Keratinocyte (primary cell): ENCODE measurements at regions not wholly inside any gene's neighbourhood (a gene's known extent, or its start where the extent isn't known, plus 50 kb on each side); places are given as distances from the start of the nearest gene placed in this dataset.
A peak's percentile ranks its signal among the peaks of the same experiment; 100 is the strongest.

Experiments used
- DNase-seq: peaks from one replicate; pipeline ENCODE4 v3.0.0-alpha.2; 2011; ENCODE audit warnings: low read depth, missing footprints, low spot score
- FAIRE-seq: peaks from 2 replicates; lab custom pipeline; 2011; peaks lifted over from hg19 to GRCh38; lab: Jason Lieb, UNC
- H2AFZ ChIP-seq: 2 replicates; pipeline ENCODE4 v1.6.0; 2012; ENCODE audit warnings: low read length, control low read depth, inconsistent platforms; ENCODE audit not compliant: control insufficient read depth
- H3K27ac ChIP-seq: 2 replicates; pipeline ENCODE4 v1.5.1; 2011; ENCODE audit warnings: low read length; ENCODE audit not compliant: control insufficient read depth, insufficient read depth
- H3K27me3 ChIP-seq: 3 replicates; pipeline ENCODE4 v1.6.0; 2011; ENCODE audit warnings: low read length; ENCODE audit not compliant: control insufficient read depth, insufficient read depth; ENCODE audit errors: extremely low read depth
- H3K36me3 ChIP-seq, 2 experiments: 2 replicates in 1 of 2; 3 replicates in 1 of 2; pipeline ENCODE4 v1.5.1; 2011; ENCODE audit warnings: low read length in 2 of 2, mild to moderate bottlenecking in 1 of 2; ENCODE audit not compliant: control insufficient read depth in 2 of 2, insufficient read depth in 2 of 2; ENCODE audit errors: extremely low read depth in 1 of 2
- H3K4me1 ChIP-seq: 3 replicates; pipeline ENCODE4 v1.5.1; 2011; ENCODE audit warnings: low read length; ENCODE audit not compliant: control insufficient read depth, insufficient read depth; ENCODE audit errors: extremely low read depth
- H3K4me2 ChIP-seq: 3 replicates; pipeline ENCODE4 v1.6.0; 2011; ENCODE audit warnings: low read depth, low read length; ENCODE audit not compliant: control insufficient read depth, insufficient read depth; ENCODE audit errors: extremely low read depth
- H3K4me3 ChIP-seq, 3 experiments: fragments of 200-600 bp in 1 of 3; sonication (generic) in 1 of 3; 2 replicates in 2 of 3; 3 replicates in 1 of 3; pipeline ENCODE4 v1.5.1; 2011 to 2016; ENCODE audit warnings: low read length in 3 of 3, mild to moderate bottlenecking in 3 of 3, control low read depth in 2 of 3, inconsistent platforms in 1 of 3, low read depth in 1 of 3, mixed read lengths in 1 of 3, mixed run types in 1 of 3, moderate library complexity in 1 of 3; ENCODE audit not compliant: control insufficient read depth in 2 of 3, insufficient read depth in 2 of 3; ENCODE audit errors: extremely low read depth in 1 of 3
- H3K79me2 ChIP-seq: 2 replicates; pipeline ENCODE4 v1.6.0; 2012; ENCODE audit warnings: low read length; ENCODE audit not compliant: control insufficient read depth, insufficient read depth
- H3K9ac ChIP-seq: 3 replicates; pipeline ENCODE4 v1.6.0; 2011; ENCODE audit warnings: low read length; ENCODE audit not compliant: control insufficient read depth, insufficient read depth; ENCODE audit errors: extremely low read depth
- H3K9me1 ChIP-seq: 3 replicates; pipeline ENCODE4 v1.6.0; 2011; ENCODE audit warnings: low read length; ENCODE audit not compliant: control insufficient read depth, insufficient read depth; ENCODE audit errors: extremely low read depth
- H3K9me3 ChIP-seq: 2 replicates; pipeline ENCODE4 v1.5.1; 2012; ENCODE audit warnings: low read depth, low read length; ENCODE audit not compliant: control insufficient read depth
- H4K20me1 ChIP-seq: 3 replicates; pipeline ENCODE4 v1.6.0; 2011; ENCODE audit warnings: low read length; ENCODE audit not compliant: control insufficient read depth, insufficient read depth; ENCODE audit errors: extremely low read depth
- EZH2 ChIP-seq: IDR thresholded peaks from one replicate; pipeline ENCODE4 v1.6.1; 2012; ENCODE audit warnings: inconsistent platforms, mild to moderate bottlenecking, low read length, moderate library complexity
- dilution Hi-C: fragments of 300-500 bp; cut with MboI; formaldehyde crosslinking; loops from one replicate; pipeline ENCODE4 v1.7.0; 2020; ENCODE audit warnings: low sequenced_read_pairs; ENCODE audit not compliant: extremely low pct_ligation_motif_present
- TF ChIP-seq, protein P1 (sequence below), 3 experiments: IDR thresholded peaks in 1 of 3; conservative IDR thresholded peaks in 1 of 3; optimal IDR thresholded peaks in 1 of 3; 2 replicates in 2 of 3; 3 replicates in 1 of 3; pipeline versions ENCODE3 to v1.5.1; 2011; ENCODE audit warnings: low read length in 3 of 3, mild to moderate bottlenecking in 3 of 3, moderate library complexity in 2 of 3, control low read depth in 1 of 3, inconsistent platforms in 1 of 3; ENCODE audit not compliant: insufficient read depth in 2 of 3; ENCODE audit errors: extremely low read depth in 1 of 3

GRCh38 chr13:89310943-89311672, 1639.9 kb downstream of the SLITRK5 start:
- no peak overlapping the region for H3K9ac ChIP-seq
- no peaks in the 10 kb centered on the region for H3K4me1 ChIP-seq
- no peak for TF ChIP-seq EZH2
- no peak for FAIRE-seq
- dilution Hi-C loops, result no loop called here
- H3K36me3 ChIP-seq, result no peaks in the 10 kb centered on the region
- no peaks in the 10 kb centered on the region for H3K27me3 ChIP-seq
- H3K27ac ChIP-seq, result no peak overlapping the region
- no peak overlapping the region for H3K4me3 ChIP-seq
- H4K20me1 ChIP-seq, result no peaks in the 10 kb centered on the region
- no peaks in the 10 kb centered on the region for H3K9me1 ChIP-seq
- H3K79me2 ChIP-seq, result no peaks in the 10 kb centered on the region
- no peak overlapping the region for H2AFZ ChIP-seq
- H3K9me3 ChIP-seq, result no peaks in the 10 kb centered on the region
- no peak overlapping the region for H3K4me2 ChIP-seq
- DNase-seq, result no peak

DNA sequence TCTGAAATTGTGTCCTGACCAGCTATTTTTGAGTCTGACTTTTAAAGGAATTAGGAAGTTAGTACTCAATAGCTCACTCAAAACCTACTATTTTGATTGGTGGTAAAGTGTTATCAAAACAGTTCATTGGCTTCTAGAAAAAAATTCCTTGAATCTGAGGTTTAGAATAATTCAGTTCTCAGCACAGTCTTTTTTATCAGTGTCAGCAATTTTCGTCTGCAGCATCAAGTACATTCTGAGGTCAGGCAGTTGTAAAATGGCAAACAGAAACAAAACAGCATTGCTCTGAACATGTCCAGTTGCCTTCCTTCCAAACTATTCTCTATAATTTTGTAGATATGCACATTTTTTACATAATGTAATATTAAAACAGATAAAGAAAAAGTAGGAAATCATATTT, 1644.1 kb downstream of the SLITRK5 start:
- H3K27ac ChIP-seq, result no peak overlapping the region
- H2AFZ ChIP-seq, result peak overlapping the region; percentile 13
- no peaks in the 10 kb centered on the region for H3K4me1 ChIP-seq
- no peak for FAIRE-seq
- no peaks in the 10 kb centered on the region for H3K9me1 ChIP-seq
- no peak overlapping the region for H3K9ac ChIP-seq
- H3K4me2 ChIP-seq, result no peak overlapping the region
- H3K4me3 ChIP-seq, result no peak overlapping the region
- no peaks in the 10 kb centered on the region for H4K20me1 ChIP-seq
- H3K79me2 ChIP-seq, result no peaks in the 10 kb centered on the region
- H3K9me3 ChIP-seq, result no peaks in the 10 kb centered on the region
- no peaks in the 10 kb centered on the region for H3K36me3 ChIP-seq
- DNase-seq, result no peak
- no peaks in the 10 kb centered on the region for H3K27me3 ChIP-seq
- dilution Hi-C loops, result no loop called here
- no peak for TF ChIP-seq EZH2
- TF ChIP-seq, protein P1, sequence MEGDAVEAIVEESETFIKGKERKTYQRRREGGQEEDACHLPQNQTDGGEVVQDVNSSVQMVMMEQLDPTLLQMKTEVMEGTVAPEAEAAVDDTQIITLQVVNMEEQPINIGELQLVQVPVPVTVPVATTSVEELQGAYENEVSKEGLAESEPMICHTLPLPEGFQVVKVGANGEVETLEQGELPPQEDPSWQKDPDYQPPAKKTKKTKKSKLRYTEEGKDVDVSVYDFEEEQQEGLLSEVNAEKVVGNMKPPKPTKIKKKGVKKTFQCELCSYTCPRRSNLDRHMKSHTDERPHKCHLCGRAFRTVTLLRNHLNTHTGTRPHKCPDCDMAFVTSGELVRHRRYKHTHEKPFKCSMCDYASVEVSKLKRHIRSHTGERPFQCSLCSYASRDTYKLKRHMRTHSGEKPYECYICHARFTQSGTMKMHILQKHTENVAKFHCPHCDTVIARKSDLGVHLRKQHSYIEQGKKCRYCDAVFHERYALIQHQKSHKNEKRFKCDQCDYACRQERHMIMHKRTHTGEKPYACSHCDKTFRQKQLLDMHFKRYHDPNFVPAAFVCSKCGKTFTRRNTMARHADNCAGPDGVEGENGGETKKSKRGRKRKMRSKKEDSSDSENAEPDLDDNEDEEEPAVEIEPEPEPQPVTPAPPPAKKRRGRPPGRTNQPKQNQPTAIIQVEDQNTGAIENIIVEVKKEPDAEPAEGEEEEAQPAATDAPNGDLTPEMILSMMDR (optimal IDR thresholded peaks at IDR 0.05 in 1 of 3, IDR thresholded peaks at IDR 0.05 in 1 of 3, conservative IDR thresholded peaks at IDR 0.05 in 1 of 3; ENCODE audit: extremely low read depth in 1 of 3, insufficient read depth in 2 of 3, low read length in 3 of 3), result no peak

- H3K9me1 ChIP-seq, result no peaks in the 10 kb centered on the region
- H3K36me3 ChIP-seq, result no peaks in the 10 kb centered on the region
- H3K79me2 ChIP-seq, result no peaks in the 10 kb centered on the region
- no peaks in the 10 kb centered on the region for H3K27me3 ChIP-seq
- H3K4me2 ChIP-seq, result no peak overlapping the region
- dilution Hi-C loops, result no loop called here
- H3K4me1 ChIP-seq, result no peaks in the 10 kb centered on the region
- H4K20me1 ChIP-seq, result no peaks in the 10 kb centered on the region
- no peaks in the 10 kb centered on the region for H3K9me3 ChIP-seq
- H3K27ac ChIP-seq, result no peak overlapping the region
- H2AFZ ChIP-seq, result no peak overlapping the region
- DNase-seq (no peak), FAIRE-seq (no peak)
- H3K9ac ChIP-seq, result no peak overlapping the region
- TF ChIP-seq, protein P1 (optimal IDR thresholded peaks at IDR 0.05 in 1 of 3, IDR thresholded peaks at IDR 0.05 in 1 of 3, conservative IDR thresholded peaks at IDR 0.05 in 1 of 3; ENCODE audit: extremely low read depth in 1 of 3, insufficient read depth in 2 of 3, low read length in 3 of 3), result no peak
- no peak for TF ChIP-seq EZH2
- no peak overlapping the region for H3K4me3 ChIP-seq
These were observed 1651.3 kb downstream of the SLITRK5 start for GRCh38 chr13:89322466-89322865.
